ENCODE measurements at regions not wholly inside any gene's neighbourhood (a gene's known extent, or its start where the extent isn't known, plus 50 kb on each side); places are given as distances from the start of the nearest gene placed in this dataset.
A peak's percentile ranks its signal among the peaks of the same experiment; 100 is the strongest.

DNA sequence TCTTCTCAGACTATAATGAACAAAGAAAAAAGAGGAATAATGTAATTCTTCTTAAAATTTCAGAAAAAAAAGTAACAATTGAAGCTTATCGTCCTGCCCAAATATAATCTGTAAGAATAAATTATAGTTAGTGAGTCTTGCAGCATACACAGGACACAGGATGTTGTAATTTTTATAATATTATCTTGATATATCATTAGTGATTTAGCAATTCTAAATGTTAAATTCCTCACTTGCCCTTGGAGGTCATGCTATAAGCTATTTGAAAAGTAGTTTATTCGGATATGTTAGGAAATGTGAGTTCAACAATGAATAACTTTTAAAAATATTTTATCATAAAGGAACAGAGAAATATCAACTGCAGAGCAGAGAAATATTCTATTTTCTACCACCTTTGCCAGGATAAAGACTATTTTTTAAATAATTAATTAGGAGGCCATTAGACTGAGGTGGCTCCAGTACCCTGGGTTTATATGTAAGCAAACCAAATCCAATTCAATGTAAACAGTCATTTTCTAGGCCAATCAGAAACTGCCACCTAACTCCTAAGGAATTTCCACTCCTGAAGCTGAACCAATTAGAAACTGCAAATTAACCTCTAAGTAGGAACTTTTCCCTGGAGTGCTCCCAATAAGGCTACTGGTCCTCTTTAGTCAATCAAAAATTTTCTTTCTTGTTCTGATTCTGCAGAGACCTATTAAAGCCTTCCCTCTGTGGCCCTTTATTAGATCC is 1109.3 kb downstream of the ROBO2 start:
- TF ChIP-seq, protein P1, sequence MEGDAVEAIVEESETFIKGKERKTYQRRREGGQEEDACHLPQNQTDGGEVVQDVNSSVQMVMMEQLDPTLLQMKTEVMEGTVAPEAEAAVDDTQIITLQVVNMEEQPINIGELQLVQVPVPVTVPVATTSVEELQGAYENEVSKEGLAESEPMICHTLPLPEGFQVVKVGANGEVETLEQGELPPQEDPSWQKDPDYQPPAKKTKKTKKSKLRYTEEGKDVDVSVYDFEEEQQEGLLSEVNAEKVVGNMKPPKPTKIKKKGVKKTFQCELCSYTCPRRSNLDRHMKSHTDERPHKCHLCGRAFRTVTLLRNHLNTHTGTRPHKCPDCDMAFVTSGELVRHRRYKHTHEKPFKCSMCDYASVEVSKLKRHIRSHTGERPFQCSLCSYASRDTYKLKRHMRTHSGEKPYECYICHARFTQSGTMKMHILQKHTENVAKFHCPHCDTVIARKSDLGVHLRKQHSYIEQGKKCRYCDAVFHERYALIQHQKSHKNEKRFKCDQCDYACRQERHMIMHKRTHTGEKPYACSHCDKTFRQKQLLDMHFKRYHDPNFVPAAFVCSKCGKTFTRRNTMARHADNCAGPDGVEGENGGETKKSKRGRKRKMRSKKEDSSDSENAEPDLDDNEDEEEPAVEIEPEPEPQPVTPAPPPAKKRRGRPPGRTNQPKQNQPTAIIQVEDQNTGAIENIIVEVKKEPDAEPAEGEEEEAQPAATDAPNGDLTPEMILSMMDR (conservative IDR thresholded peaks at IDR 0.05; ENCODE audit: low read depth, low read length) = no peak
- peak; percentile 30 for DNase-seq (ENCODE audit: low read depth)
- H3K4me3 ChIP-seq (ENCODE audit: low read depth, low read length) = no peak overlapping the region

DNA sequence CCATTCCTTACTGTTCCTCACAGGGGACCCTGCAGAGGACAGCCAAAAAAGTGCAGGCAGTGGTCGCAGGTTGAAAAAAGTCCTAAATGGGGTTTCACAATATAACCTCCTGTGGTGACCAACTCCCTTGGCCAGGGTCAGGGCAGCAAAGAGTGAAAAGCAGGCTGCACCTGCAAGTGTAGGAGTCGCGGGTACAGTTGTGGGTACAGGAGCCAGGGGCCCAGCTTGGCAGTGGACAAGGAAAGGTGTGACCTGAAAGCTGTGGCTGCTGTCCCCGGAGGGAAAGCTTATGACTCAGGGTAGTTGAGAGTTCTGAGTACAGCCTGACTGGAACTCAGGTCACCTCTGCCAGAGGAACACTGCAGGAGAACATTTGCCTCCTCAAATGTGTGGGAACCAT is 1114.1 kb downstream of the ROBO2 start:
- H3K4me3 ChIP-seq (ENCODE audit: low read depth, low read length) = no peak overlapping the region
- DNase-seq (ENCODE audit: low read depth) = no peak
- TF ChIP-seq, protein P1 (conservative IDR thresholded peaks at IDR 0.05; ENCODE audit: low read depth, low read length) = no peak

DNA sequence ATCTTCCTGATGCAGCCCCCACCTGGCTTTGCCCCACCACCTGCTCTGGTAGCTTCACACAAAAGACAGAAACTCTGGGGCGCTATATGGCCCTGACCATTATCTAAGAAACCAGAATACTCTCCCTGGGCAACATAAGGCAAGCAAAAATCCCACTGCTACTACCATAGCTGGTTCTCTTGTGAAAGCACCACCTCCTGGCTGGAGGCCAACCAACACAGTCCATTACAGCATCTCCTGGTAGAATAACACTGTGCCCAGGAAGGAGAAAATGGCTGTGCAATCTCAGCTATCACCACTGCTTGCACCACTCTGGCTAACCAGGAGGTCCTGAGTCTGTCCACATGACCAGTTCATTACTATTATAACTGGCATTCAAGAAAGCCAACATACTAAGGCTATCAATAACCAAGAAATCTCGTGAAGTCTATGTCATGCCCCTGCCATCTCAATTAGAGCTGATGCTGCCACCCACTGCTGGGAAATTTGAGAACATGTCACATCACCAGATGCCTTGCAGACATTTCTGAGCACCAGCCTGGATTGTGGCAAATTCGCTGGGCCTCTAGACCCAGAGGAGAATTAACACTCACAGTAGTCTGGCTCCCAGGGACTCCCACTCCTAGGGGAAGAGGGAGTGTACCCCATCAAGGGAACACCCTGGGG is 1114.8 kb downstream of the ROBO2 start:
- TF ChIP-seq, protein P1 (conservative IDR thresholded peaks at IDR 0.05; ENCODE audit: low read depth, low read length) = no peak
- H3K4me3 ChIP-seq (ENCODE audit: low read depth, low read length) = no peak overlapping the region
- peak; percentile 30 for DNase-seq (ENCODE audit: low read depth)

DNA sequence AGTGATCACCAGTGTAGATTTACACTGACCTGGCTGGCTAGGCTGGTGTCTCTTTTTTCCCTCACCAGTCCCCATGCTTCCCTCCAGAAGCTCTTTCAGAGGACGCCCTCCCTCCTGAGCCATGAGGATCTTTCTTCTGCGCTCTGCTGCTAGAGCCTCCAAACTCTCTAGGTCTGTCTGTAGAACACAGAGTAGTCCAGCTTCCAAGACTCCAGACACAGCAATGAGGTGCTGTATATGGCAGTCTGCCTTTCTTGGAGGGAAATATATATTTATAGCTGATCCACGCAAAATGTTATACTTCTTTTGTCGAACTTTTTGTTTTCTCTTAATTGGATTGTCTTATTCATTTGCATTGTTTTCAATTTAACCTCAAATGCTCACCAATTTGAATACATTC is 1121.8 kb downstream of the ROBO2 start:
- no peak overlapping the region for H3K4me3 ChIP-seq (ENCODE audit: low read depth, low read length)
- no peak for DNase-seq (ENCODE audit: low read depth)
- TF ChIP-seq, protein P1 (conservative IDR thresholded peaks at IDR 0.05; ENCODE audit: low read depth, low read length) = no peak

DNA sequence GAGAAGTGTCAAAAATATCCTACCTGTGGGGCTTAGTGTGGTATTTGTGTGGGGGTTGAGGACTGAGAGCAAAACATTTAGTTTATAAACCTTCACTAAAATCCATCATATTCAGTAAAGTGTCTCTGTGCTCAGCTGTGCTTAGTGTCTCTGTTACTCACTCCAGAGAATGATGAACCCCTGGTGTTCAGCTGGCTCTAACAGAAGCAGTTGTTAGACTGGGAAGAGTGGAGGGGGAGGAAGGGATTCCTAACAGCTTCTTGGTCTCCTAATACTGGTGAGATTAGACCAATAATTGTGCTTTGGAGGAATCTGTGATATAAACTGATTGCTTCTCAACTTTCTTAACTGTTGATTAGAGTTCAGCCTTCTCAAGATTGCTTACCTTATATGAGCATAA is 1123.5 kb downstream of the ROBO2 start:
- DNase-seq (ENCODE audit: low read depth) = peak; percentile 61
- H3K4me3 ChIP-seq (ENCODE audit: low read depth, low read length) = no peak overlapping the region
- TF ChIP-seq, protein P1 (conservative IDR thresholded peaks at IDR 0.05; ENCODE audit: low read depth, low read length) = peak; percentile 16

DNA sequence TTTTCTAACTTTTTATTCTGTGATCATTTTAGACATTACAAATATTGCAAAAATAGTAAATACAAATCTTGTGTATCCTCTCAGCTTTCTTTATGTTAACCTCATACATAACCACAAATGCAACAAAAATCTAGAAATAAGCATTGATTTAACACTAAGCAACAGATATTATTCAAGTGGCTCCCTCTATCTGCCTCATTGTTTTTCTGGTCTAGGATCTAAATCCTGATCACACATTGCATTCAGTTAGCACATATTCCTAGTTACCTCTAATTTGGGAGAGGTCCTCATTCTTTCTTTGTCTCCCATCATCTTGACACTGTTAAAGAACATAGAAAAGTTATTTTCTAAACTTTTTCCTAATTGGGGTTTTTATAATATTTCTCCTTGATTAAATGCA is 1126.0 kb downstream of the ROBO2 start:
- H3K4me3 ChIP-seq (ENCODE audit: low read depth, low read length) = no peak overlapping the region
- TF ChIP-seq, protein P1 (conservative IDR thresholded peaks at IDR 0.05; ENCODE audit: low read depth, low read length) = peak; percentile 55
- peak; percentile 43 for DNase-seq (ENCODE audit: low read depth)

DNA sequence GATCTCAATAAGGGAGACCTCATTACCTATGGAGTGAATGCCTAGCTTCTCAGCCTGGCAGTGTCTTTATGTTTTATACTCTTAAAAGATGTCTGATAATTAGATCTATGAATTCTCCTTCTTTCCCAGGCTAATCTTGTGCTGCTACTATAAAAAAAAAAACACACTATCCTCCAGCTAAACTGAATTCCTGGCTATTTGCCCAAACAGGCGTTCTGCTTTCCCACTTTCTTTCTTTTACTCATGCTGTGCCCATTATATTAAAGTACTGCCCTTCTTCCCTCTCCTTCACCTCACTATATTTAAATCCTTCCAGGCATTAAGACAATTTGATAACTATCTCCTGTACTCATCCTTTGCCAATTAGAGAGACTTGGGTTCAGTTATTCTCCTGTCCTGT is 1134.9 kb downstream of the ROBO2 start:
- TF ChIP-seq, protein P1 (conservative IDR thresholded peaks at IDR 0.05; ENCODE audit: low read depth, low read length) = no peak
- H3K4me3 ChIP-seq (ENCODE audit: low read depth, low read length) = no peak overlapping the region
- DNase-seq (ENCODE audit: low read depth) = peak; percentile 48

Measured in choroid plexus epithelial cell (primary cell).